OCI-LY3 (cell line): ENCODE measurements at regions not wholly inside any gene's neighbourhood (a gene's known extent, or its start where the extent isn't known, plus 50 kb on each side); places are given as distances from the start of the nearest gene placed in this dataset.

Experiments
- H2AFZ ChIP-seq: fragments of 200-600, 300-600 bp; shearing (Covaris generic); 2 replicates; pipeline ENCODE4 v1.6.0; 2014; ENCODE audit warnings: antibody characterized with exemption, low read depth, low read length
- H3K27ac ChIP-seq: fragments of 200-600, 300-600 bp; sonication (generic); 2 replicates; pipeline ENCODE4 v1.5.1; 2014; ENCODE audit warnings: mild to moderate bottlenecking, low read length, moderate library complexity, mixed read lengths
- H3K27me3 ChIP-seq: fragments of 200-600, 300-600 bp; sonication (generic); 2 replicates; pipeline ENCODE4 v1.6.1; 2014; ENCODE audit warnings: low read depth, low read length, mixed read lengths
- H3K36me3 ChIP-seq: fragments of 200-600, 300-600 bp; sonication (generic); replicated peaks from 2 replicates; pipeline ENCODE3; 2014; ENCODE audit warnings: low read depth, low read length, mixed read lengths
- H3K4me1 ChIP-seq: fragments of 300-600, 200-600 bp; sonication (generic); 2 replicates; pipeline ENCODE4 v1.6.1; 2014; ENCODE audit warnings: low read length, mixed read lengths
- H3K4me2 ChIP-seq: fragments of 200-600, 300-600 bp; sonication (generic); 2 replicates; pipeline ENCODE4 v1.6.1; 2014; ENCODE audit warnings: low read length, mixed read lengths
- H3K4me3 ChIP-seq: fragments of 300-600, 200-600 bp; sonication (generic); 2 replicates; pipeline ENCODE4 v1.5.1; 2014; ENCODE audit warnings: antibody characterized with exemption, mild to moderate bottlenecking, low read length, moderate library complexity
- H3K79me2 ChIP-seq: fragments of 300-600, 200-600 bp; shearing (Covaris generic); 2 replicates; pipeline ENCODE4 v1.6.1; 2014; ENCODE audit warnings: mild to moderate bottlenecking, low read length, mixed read lengths
- H3K9ac ChIP-seq: fragments of 300-600, 200-600 bp; shearing (Covaris generic); 2 replicates; pipeline ENCODE4 v1.6.0; 2014; ENCODE audit warnings: mild to moderate bottlenecking, low read length, moderate library complexity
- H3K9me3 ChIP-seq: fragments of 200-600, 300-600 bp; shearing (Covaris generic); 2 replicates; pipeline ENCODE4 v1.6.1; 2014; ENCODE audit warnings: low read length, mixed read lengths; ENCODE audit not compliant: insufficient read depth
- H4K20me1 ChIP-seq: fragments of 200-600, 300-600 bp; sonication (generic); 2 replicates; pipeline ENCODE4 v1.6.1; 2016; ENCODE audit warnings: low read length, mixed read lengths; ENCODE audit not compliant: insufficient read depth
- EZH2phosphoT487 ChIP-seq: fragments of 200-600 bp; shearing (Covaris generic); IDR thresholded peaks from 2 replicates; pipeline ENCODE4 v1.6.1; 2018; ENCODE audit warnings: antibody characterized with exemption, mixed run types, low read depth
- TF ChIP-seq, protein P1 (sequence below): fragments of 200-600, 300-600 bp; sonication (generic); IDR thresholded peaks from 2 replicates; pipeline ENCODE4 v1.5.1; 2014; ENCODE audit warnings: antibody characterized with exemption, low read length, low read depth

DNA sequence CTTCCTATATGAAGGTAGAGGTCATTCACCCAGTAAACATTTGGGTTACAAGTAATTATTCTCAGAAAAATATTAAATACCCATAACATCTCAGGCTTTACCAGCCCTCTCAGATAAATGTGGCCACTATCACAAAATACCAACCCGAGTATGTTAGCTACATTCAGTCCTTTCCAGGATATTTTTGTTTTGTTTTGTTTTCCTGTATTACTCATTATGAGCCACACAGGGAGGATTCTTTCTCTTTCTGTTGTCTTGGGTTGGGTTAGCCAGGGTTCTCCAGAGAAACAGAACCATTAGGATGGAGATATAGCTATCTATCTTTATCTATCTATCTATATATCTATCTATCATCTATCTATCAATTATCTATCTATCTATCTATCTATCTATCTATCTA is 947.6 kb upstream of the MDGA2 start:
- H3K27ac ChIP-seq = no peak overlapping the region
- H3K27me3 ChIP-seq = no peaks in the 10 kb centered on the region
- H3K4me2 ChIP-seq = no peak overlapping the region
- H3K9ac ChIP-seq = no peak overlapping the region
- no peaks in the 10 kb centered on the region for H3K9me3 ChIP-seq
- H4K20me1 ChIP-seq = no peaks in the 10 kb centered on the region
- no peak overlapping the region for H3K4me3 ChIP-seq
- H3K36me3 ChIP-seq = no peaks in the 10 kb centered on the region
- H3K4me1 ChIP-seq = peaks cover 5% of the 10 kb centered on the region
- no peaks in the 10 kb centered on the region for H3K79me2 ChIP-seq
- no peak overlapping the region for H2AFZ ChIP-seq
- TF ChIP-seq, protein P1, sequence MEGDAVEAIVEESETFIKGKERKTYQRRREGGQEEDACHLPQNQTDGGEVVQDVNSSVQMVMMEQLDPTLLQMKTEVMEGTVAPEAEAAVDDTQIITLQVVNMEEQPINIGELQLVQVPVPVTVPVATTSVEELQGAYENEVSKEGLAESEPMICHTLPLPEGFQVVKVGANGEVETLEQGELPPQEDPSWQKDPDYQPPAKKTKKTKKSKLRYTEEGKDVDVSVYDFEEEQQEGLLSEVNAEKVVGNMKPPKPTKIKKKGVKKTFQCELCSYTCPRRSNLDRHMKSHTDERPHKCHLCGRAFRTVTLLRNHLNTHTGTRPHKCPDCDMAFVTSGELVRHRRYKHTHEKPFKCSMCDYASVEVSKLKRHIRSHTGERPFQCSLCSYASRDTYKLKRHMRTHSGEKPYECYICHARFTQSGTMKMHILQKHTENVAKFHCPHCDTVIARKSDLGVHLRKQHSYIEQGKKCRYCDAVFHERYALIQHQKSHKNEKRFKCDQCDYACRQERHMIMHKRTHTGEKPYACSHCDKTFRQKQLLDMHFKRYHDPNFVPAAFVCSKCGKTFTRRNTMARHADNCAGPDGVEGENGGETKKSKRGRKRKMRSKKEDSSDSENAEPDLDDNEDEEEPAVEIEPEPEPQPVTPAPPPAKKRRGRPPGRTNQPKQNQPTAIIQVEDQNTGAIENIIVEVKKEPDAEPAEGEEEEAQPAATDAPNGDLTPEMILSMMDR = no peak
- no peak for TF ChIP-seq EZH2phosphoT487

DNA sequence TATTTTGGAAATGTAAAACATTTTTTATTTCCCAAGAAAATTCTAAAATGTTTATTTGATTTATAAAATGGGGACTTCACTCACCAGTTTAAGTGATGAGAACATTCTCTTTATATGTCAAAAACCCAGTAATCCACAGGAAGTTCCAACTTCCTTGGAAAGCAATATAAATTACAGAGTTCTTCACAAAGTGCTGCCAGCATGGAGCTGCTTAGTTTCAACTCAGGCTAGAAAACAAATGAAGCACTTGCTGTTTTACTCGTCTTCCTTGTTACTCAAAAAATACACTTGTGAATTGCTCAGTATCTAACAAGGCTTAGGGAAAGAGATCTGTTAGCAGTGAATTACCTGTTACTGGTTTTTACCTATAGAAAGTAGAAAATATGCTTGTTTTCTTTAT is 942.7 kb upstream of the MDGA2 start:
- no peaks in the 10 kb centered on the region; the same call in 1 of the 2 replicates for H3K4me1 ChIP-seq
- H2AFZ ChIP-seq = no peak overlapping the region
- H3K4me2 ChIP-seq = no peak overlapping the region
- no peaks in the 10 kb centered on the region for H3K27me3 ChIP-seq
- no peak overlapping the region for H3K27ac ChIP-seq
- H4K20me1 ChIP-seq = no peaks in the 10 kb centered on the region
- no peak overlapping the region for H3K9ac ChIP-seq
- H3K36me3 ChIP-seq = no peaks in the 10 kb centered on the region
- H3K9me3 ChIP-seq = no peaks in the 10 kb centered on the region
- no peak overlapping the region for H3K4me3 ChIP-seq
- H3K79me2 ChIP-seq = no peaks in the 10 kb centered on the region
- TF ChIP-seq EZH2phosphoT487 = no peak
- TF ChIP-seq, protein P1 = no peak

DNA sequence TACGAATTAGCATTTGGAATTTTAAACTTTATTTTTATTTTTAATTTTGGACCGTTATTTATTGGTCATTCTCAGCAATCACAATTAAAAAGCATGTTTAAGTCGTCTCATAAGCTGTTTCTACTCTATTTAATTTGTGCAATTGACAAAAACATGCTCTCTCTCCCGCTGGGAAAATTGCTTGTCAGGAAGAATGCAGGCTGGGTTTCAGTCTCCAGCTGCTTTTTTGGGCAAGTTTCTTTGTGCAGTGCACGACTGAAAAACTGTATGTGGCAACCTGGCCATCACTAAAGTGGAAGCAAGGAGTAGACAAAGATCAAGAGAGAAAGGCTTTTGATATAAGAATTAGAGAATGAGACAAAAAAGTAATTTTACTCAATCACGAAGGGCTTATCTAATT is 941.5 kb upstream of the MDGA2 start:
- Histone ChIP-seq H3K36me3 (no peaks in the 10 kb centered on the region), H3K4me3 (no peak overlapping the region), H3K4me1 (no peaks in the 10 kb centered on the region; the same call in 1 of the 2 replicates), H2AFZ (peak overlapping the region; percentile 71; the same call in 1 of the 2 replicates), H3K27me3 (no peaks in the 10 kb centered on the region), H3K9me3 (no peaks in the 10 kb centered on the region), H3K4me2 (no peak overlapping the region), H3K79me2 (no peaks in the 10 kb centered on the region), H4K20me1 (no peaks in the 10 kb centered on the region), H3K9ac (no peak overlapping the region), H3K27ac (no peak overlapping the region)
- TF ChIP-seq, protein P1 = no peak
- no peak for TF ChIP-seq EZH2phosphoT487

DNA sequence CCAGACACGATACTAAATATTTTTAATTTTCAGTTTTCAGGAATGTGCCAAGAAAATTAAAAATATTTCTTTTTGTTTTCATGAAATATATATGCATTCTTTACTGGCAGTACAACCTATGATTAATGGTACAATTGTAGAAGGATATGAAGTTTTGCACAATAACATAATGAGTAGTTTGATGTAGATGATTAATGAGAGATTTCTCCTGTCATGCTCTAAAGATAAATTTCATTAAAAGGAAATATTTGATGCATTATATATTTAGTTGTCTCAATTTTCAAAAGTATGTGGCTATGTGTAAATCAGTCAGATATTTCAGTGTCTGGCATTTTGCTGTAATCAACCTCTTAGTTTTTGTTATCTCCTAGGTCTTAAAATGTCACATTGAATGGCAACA is 940.2 kb upstream of the MDGA2 start:
- no peaks in the 10 kb centered on the region for H3K36me3 ChIP-seq
- H3K79me2 ChIP-seq = no peaks in the 10 kb centered on the region
- TF ChIP-seq, protein P1 = no peak
- no peak for TF ChIP-seq EZH2phosphoT487
- H3K9me3 ChIP-seq = no peaks in the 10 kb centered on the region
- H4K20me1 ChIP-seq = no peaks in the 10 kb centered on the region
- H3K27ac ChIP-seq = no peak overlapping the region
- no peak overlapping the region for H2AFZ ChIP-seq
- no peaks in the 10 kb centered on the region; the same call in 1 of the 2 replicates for H3K4me1 ChIP-seq
- no peak overlapping the region for H3K4me3 ChIP-seq
- no peak overlapping the region for H3K9ac ChIP-seq
- no peaks in the 10 kb centered on the region for H3K27me3 ChIP-seq
- no peak overlapping the region for H3K4me2 ChIP-seq
